Right lobe of liver (tissue), 4 donors: ENCODE measurements at regions not wholly inside any gene's neighbourhood (a gene's known extent, or its start where the extent isn't known, plus 50 kb on each side); places are given as distances from the start of the nearest gene placed in this dataset.

ENCODE experiments used
- POLR2A ChIP-seq: fragments of 450-650 bp; IDR thresholded peaks from one replicate; pipeline ENCODE4 v1.6.1; 2017; ENCODE audit warnings: antibody characterized with exemption, mild to moderate bottlenecking
- TF ChIP-seq, protein P1 (sequence below), 4 donors: fragments of 200-600 bp in 3 of 4; fragments of 450-650 bp in 1 of 4; IDR thresholded peaks; one replicate each; pipeline versions ENCODE4 v1.5.1 to v1.8.0; 2016 to 2022; ENCODE audit warnings: antibody characterized with exemption in 4 of 4, mild to moderate bottlenecking in 2 of 4
- donor health status: DM: no; HTN: no; CAD: no.
- donor health status: DM: no; HTN: no; CAD: no.
- donor health status: DM: no; HTN: yes; CAD: no.

DNA sequence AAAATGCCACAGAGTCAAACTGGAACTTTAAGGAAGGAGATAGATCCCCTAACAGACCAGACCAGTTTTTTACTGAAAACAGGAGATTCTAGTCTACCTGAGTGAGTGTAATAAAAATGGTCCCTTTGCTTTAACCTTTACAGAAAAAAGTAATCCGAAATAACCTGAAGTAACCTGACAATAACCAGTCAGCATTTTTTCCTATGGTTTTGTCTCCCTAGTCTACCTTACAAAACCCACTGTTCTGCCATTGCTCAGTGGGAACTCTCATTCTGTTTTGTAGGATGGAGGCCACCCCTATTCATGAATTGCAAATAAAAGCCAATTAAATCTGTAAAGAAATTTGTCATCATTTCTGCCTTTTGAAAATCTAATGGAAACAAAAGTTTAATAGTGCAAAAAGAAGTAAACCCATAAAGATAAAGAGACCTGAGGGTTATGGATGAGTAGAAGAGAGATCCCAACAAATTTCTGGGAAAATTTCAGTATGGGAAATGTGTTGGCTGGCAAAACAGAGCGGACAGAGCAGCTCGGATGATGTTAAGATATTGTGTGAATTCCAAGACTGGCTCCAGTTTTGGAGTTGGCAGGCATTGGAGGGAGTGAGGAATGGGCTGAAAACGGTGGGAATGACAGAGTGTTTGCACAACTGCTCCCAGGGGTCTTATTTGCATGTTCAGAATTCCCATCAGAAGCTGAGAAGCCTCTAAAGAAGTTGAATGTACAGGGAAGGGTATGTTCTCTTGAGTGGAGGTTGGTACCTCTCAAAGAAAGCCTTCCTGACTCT, 104.7 kb upstream of the RALGAPA2 start:
- TF ChIP-seq, protein P1, sequence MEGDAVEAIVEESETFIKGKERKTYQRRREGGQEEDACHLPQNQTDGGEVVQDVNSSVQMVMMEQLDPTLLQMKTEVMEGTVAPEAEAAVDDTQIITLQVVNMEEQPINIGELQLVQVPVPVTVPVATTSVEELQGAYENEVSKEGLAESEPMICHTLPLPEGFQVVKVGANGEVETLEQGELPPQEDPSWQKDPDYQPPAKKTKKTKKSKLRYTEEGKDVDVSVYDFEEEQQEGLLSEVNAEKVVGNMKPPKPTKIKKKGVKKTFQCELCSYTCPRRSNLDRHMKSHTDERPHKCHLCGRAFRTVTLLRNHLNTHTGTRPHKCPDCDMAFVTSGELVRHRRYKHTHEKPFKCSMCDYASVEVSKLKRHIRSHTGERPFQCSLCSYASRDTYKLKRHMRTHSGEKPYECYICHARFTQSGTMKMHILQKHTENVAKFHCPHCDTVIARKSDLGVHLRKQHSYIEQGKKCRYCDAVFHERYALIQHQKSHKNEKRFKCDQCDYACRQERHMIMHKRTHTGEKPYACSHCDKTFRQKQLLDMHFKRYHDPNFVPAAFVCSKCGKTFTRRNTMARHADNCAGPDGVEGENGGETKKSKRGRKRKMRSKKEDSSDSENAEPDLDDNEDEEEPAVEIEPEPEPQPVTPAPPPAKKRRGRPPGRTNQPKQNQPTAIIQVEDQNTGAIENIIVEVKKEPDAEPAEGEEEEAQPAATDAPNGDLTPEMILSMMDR (IDR thresholded peaks at IDR 0.05): no peak
- TF ChIP-seq POLR2A: no peak
